ENCODE measurements at regions not wholly inside any gene's neighbourhood (a gene's known extent, or its start where the extent isn't known, plus 50 kb on each side); places are given as distances from the start of the nearest gene placed in this dataset.
"Not testable (repeated sequence)": the region's sequence is repeated elsewhere in the genome, so short reads cannot be mapped to it uniquely, and the experiment has no call there.

DNA sequence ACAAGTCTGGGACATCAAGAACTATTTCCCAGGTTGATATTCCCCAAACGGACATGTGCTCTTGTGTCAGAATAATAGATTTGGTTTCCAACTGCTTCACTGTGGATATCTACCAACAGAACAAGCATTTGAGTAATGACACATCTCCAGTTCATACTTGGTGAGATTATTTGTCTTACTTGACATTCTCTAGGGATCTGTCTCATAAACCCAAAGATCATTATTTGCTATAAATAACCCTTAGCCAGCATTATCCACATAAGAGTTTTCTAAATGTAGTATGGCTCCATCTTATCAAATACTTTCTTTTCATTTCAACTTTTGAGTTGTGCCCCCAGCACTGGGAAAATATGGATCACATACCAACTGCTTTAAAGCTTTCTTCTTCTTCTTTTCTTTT lies 1063.9 kb upstream of the CDH18 start:
- no peak for DNase-seq (ENCODE audit: low spot score)

DNA sequence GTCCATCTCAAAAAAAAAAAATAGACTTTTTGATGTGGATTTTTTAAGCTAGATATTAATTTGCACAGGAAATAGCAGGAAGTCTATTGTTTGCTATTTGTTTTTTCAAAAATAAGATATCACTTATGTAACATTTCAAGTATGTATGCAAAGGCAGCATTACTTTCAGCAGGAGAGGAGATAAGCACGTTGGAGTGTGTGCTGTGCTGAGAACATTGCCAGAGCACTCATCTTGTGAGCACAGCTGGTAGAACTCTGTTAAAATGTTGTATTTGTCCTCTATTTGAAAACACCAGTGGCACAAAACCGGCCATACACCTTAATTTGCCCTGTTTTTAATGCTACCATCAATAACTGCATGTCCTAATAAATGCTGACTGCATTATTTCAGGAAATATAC lies 1061.9 kb upstream of the CDH18 start:
- no peak for DNase-seq (ENCODE audit: low spot score)

DNA sequence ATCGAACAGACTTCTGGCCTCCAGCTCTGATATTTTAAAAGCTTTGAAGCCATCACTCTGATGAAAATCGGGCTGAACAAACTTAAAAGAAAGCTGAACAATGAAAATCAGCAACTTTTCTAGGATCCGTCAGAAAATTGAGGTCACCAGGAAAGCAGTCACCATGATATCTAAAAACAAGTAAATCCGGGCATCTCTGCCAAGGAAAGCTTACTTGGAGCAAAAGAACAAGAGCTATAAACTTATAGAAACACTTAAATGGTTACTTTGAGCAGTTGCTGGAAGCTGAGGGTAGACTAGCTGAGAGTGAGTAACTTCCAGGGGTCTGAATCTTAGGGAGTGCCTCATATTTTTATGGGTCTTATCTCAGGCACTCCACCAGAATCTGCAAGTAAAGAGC lies 1043.0 kb upstream of the CDH18 start:
- DNase-seq (ENCODE audit: low spot score) = no peak

DNA sequence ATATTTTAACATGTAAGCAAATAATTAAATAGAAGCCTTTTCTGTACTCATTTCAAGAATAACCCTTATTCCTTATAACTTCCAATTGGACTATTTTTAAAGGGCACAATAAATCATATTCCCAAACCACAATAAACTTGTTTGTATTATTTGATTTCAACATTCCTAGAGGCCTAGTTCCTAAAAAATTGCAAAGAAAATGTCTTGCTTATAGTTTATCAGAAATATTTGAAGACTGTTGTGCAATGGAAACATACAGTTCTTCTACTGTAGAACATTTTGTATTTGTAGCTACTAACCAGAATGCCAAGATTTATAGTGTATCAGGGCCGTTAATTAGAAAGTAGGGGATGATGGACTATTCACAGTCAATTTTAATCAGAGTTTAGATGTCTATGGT lies 1037.0 kb upstream of the CDH18 start:
- no peak for DNase-seq (ENCODE audit: low spot score)

DNA sequence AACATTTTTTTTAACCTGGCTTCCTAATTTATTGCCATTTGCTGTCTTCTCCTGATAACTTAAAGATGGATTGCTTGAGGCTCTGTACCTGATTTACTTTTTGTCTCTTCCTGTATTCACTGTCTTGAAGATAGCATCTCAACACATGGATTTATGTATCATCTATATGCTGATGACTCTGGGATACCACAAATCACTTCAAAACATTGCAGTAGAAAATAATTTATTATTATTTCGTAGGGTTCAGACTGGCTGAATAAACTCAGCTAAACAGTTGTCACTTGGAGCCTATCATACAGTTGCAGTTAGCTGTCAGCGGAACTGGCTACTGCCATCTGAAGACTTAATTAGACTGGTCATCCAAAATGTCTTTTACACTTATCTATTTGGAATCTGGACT lies 1025.2 kb upstream of the CDH18 start:
- DNase-seq (ENCODE audit: low spot score) = no peak

DNA sequence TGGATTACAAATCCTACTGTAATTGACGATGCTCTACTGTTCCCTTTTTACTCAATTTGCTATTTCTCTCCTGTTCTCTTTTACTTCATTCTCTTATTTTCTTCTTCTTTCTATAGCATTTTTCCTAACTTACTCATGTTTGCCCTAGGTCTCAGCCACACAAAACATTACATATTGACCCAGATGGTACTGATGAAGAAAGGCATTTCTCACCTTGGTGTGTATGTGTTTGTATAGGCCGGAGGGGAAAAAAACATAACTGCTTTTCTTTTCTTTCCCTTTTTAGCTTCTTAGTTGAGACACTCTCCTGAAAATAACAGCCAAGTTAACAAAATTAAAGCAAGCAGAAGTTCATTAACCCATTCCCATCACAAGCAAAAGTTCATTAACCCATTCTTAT lies 1019.8 kb upstream of the CDH18 start:
- DNase-seq (ENCODE audit: low spot score) = no peak

DNA sequence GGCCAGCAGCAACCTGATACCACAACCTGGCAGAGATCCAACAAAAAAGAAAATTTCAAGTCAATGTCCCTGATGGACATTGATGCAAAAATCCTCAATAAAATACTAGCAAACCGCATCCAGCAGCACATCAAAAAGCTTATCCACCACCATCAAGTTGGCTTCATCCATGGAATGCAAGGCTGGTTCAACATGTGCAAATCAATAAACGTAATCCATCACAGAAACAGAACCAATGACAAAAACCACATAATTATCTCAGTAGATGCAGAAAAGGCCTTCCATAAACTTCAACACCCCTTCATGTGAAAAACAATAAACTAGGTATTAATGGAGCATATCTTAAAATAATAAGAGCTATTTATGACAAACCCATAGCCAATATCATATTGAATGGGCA lies 1000.9 kb upstream of the CDH18 start:
- DNase-seq (ENCODE audit: low spot score) = not testable (repeated sequence)

DNA sequence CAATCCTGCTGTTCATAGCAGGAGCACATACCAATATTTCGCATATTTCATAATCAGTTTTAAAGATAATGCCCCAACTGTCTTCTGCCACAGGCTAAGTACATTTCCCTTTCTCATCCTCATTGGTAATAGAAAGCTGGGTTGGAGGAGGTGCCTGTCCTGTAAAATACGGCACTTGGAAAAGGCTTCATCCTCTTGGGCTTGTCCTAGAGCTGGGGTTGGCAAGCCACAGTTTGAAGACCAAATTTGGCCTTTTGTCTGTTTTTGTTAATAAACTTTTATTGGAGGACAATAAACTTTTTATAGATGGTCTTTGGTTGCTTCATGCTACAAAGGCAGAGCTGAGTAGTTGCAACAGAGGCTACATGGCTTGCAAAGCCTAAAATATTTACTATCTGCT lies 997.8 kb upstream of the CDH18 start:
- no peak for DNase-seq (ENCODE audit: low spot score)

DNA sequence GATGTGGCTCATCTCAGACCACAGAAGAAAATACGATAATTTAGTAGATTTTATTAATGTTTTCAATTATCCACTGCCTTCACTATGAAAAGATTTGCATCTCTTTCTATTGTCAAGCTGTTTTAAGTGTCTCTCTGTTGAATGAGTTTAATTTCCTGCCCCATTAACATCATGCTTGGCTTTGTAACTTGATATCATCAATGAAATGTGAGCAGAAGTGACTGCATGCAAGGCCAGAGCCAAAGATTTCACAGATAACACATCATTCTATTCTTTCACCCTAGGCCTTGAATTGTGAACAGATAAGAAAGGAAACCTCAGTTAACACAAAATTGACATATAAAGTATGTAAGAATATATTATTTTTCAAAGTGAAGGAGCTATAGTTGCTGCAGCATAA lies 986.4 kb upstream of the CDH18 start:
- no peak for DNase-seq (ENCODE audit: low spot score)

DNA sequence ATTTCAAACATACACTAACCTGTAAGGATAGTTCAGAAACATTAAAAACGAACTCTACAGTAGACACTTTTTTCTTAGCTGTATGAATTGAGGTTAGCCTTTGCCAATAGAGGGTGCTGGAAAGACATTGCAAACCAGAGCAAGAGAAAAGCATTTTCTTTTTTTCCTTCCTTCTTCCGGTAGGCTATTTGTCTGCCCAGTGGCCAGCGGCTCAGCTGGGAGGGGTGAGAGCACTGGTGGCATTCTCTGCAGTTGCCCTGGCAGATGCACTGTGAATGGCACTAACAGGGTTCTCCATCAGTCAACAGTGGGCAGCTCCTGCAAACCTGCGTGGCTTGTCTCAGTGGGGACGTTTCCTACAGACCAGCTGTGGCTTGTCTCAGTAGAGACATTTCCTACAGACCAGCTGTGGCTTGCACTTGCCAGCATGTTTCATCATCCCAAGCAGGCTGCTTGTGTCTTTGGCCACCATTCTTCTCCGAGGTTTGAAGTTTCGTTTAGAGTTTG lies 984.5 kb upstream of the CDH18 start:
- peak; percentile 11 for DNase-seq (ENCODE audit: low spot score)

DNA sequence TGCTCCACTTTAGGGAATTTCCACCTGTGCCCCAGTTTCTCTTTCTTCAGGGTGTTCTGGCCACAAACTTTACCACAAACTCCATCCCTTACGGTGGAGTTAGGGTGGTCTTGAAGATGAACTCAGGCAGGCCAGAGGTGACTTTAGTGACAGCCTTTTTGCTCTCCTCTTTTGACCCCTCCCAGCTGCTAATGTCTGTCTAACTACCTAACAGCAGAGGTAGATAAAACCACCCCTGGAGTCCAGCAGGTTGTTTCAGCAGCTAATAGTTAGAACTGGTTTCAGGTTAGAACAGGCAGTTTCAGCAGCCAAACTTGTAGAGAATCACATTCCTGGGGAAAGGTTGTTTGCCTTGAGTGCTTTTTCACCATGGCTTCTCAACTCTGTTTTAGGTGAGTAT lies 971.3 kb upstream of the CDH18 start:
- no peak for DNase-seq (ENCODE audit: low spot score)

DNA sequence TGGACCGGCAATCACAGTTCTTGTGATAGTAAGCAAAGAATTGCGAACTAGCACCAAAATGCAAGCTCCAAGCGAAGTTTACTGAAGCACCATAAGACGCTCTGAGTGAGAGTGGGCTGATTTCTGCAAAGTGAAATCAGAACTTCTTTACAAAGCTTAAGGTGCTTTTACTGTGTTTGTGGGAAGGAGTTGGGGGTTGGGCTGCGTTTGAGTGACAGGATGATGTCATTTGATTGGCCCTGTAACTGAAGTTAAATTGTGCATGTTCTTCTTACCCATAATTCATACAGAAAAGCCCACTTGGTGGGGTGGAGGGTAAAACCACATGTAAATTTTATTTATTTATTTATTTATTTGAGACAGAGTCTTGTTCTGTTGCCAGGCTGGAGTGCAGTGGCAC lies 970.6 kb upstream of the CDH18 start:
- no peak for DNase-seq (ENCODE audit: low spot score)

DNA sequence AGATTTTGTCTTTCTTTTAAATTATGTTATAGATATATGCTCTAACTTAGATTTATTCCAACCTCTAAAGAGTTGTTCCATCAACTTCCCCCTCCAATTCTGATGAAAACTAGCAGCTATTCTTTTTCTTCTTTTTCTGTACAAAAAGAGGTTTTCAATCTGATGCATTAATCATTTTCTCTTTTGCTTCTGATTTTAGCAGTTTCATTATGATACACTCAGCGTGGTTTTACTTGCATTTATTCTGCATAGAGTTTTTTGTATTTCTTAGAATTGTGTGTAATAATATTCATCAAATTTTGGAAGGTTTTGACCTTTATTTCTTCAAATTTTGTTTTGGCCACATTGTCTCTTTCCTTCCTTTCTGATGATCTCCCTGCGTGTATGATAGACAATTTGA lies 968.1 kb upstream of the CDH18 start:
- DNase-seq (ENCODE audit: low spot score) = no peak

DNA sequence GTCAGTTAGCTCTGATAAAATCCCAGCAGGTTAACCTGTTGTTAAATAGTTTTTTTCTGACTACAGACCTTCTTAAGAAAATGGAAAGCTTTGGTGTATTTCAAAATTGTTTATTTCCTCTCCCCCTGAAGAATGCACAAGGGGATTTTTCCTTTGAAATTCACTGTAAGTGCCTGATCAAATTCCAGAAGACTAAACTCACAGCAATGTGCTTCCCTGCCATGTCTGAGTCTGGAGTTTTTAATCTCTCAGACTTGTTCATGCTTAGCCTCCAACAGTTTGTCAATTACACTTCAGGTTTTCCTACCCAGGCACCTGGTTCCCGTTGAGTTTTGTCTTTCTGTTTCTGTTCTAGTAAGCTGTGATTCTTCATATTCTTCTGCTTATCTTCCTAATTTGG lies 961.6 kb upstream of the CDH18 start:
- DNase-seq (ENCODE audit: low spot score) = no peak

DNA sequence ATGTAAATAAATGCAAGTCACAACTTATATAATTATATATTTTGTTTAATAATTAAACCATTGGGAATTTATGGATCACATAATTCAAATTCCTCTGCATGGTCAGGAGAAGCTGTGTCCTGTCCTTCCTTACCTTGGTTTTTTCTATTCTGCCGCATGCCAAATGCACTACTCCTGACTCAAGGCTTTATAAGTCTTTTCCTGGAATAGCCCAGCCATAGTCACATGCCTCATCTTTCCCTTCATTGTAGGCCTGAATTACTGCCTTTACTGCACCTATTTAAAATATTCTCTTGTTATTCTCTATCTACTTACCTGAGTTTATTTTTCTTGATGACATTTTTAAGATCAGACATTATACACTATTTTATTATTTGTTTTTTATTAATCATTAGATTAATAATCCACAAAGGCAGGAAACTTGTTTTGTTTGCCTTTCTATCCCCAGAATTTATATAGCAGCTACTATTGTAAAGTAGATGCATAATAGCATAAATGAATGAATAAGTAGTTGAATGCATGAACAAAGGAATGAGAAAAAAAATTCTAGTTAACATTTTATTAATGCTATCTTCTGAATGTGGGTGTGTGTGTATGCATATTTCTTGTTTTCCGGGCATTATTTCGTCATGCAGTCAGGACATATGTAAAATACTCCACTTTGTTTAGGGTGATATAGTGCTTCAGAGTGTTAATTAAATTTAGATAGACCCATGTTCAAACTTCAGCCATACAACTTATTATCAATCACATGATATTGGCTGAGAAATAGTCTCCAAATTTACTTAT lies 955.4 kb upstream of the CDH18 start:
- not testable (repeated sequence) for DNase-seq (ENCODE audit: low spot score)

DNA sequence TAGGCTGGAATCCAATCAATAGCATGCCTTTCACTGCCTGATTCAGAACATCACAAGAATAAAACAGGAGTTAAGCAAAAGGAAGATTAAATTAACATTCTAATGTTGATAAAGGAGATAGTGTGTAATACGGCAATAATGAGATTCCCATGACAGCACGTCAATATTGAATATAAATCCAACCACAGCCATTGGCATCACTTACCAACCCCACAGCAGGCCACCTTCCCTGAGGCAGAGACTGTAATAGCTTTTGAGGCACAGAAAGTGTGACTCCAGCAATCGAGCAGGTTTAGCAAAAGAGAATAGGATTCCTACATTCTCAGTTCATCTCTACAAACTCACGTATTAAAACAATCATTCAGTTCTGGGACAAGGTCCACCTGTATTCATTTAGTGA lies 954.6 kb upstream of the CDH18 start:
- DNase-seq (ENCODE audit: low spot score) = not testable (repeated sequence)

DNA sequence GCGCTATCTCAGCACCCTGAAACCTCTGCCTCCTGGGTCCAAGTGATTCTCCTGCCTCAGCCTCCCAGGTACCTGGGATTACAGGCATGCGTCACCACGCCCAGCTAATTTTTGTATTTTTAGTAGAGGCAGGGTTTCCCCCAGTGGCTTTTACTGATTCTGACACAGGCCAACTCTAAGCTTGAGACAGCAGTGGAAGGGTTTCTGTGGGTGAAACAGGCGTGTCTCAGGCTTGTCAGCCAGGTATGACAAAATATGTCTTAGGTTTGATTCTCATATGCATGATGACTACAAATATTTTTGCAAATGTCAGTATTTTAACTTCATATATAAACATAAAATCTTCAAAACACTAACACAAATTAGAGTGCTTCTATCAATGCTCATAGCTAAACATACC lies 952.8 kb upstream of the CDH18 start:
- not testable (repeated sequence) for DNase-seq (ENCODE audit: low spot score)

DNA sequence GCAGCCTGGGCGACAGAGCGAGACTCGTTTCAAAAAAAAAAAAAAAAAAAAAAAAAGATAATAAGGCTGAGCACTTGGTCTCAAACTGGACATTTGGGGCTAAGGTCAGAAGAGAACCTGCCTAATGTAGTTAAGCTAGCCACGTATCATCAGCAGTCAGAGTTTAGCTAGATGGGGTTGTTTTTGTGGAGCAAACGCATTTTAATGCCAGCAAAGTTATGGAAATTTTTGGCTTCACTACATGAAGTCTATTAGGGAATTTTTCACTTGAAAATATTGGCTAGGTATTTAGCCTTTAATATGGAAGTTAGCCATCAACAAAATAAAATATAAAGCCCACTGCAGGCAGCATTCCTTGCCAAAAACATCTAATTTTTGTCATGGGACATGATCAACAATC lies 902.9 kb upstream of the CDH18 start:
- not testable (repeated sequence) for DNase-seq (ENCODE audit: low spot score)

DNA sequence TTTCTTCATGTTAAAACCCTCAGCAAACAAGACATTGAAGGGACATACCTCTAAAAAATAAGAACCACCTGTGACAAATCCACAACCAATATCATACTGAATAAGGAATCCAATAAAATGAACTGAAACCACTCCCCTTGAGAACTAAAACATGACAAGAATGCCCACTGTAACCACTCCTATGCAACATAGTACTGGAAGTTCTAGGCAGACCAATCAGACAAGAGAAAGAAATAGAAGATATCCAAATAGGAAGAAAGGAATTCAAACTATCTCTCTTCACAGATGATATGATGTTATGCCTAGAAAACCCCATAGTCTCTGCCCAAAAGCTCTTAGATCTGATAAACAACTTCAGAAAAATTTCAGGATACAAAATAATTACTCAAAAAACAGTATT lies 887.7 kb upstream of the CDH18 start:
- DNase-seq (ENCODE audit: low spot score) = not testable (repeated sequence)

DNA sequence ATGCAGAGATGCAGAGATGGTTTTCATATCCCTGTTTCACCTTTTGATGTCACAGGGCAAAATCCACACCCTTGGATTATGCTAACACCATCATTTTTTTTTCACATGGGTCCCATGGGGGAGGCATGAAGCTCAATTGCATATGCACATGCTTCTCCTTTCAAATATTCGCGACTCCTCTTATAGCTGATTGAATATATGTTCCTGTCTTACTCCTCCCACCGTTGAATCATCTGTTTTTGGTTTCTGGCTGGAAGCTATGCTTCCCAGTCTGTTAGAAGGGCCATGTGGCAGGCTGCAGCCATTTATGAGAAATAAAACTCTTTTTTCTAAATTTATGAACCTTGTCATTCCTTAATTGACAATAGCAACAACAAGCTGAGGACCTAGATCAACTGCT lies 877.9 kb upstream of the CDH18 start:
- not testable (repeated sequence) for DNase-seq (ENCODE audit: low spot score)

DNA sequence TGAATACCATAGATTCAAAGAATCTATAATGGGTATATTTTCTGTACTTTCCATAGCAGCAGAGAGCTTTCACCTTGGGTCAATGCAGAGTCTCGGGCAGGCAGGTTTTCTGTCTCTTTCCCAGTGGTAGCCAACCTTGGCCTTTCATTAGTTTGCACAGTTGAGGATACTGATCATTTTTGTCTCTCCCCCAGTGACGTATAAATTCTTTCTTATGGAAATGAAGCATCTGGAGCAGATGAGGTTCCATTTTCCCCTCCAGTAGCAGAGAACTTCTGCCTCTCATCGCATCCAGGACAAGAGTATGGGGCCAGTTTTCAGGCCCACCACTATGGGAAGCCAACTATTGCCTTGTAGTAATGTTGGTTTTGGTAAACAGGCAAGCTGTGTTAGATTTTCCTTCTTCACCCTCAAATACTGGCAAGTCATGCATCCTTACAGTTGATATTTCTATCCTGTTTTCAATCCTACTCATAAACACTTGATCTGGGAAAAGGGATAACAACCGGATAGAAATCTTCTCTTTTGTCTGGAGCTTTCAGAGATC lies 845.2 kb upstream of the CDH18 start:
- no peak for DNase-seq (ENCODE audit: low spot score)

DNA sequence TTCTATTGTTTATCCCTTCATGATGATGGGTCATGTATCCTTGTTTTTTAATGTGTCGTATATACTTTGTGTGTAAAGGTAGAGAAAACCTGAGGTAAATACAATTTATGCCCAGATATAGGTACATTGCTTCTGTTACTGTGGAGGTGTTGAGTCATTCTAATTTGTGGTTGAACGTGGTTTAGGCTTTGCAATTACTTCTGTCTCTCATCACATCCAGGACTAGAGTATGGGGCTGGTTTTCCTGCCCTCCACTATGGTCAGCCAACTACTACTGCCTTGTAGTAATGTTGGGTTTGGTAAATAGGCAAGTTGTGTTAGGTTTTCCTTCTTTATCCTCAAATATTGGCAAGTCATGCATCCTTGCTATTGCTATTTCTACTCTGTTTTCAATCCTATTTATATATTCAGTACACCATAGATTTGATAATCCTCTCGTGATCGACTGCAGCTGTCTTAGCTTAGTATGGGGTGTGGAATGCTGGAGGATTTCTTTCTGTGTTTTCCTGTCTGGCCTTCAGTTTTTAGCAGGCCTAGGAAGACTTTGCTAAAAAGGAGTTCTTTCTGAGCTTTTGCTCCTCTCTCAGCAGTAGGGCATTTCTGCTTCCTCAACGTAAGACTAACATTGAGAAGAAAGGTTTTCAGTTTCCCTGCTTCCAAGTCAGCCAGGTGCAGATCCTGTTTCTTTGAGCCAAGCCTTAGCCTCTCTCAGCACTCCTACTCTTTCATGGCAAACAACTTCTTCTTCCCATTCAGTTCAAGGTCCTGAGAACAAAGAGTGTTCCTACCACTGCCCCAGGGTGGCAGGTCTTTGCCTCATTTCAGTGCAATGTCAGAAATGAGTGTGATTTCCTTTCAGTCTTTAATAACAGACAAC lies 844.4 kb upstream of the CDH18 start:
- no peak for DNase-seq (ENCODE audit: low spot score)

DNA sequence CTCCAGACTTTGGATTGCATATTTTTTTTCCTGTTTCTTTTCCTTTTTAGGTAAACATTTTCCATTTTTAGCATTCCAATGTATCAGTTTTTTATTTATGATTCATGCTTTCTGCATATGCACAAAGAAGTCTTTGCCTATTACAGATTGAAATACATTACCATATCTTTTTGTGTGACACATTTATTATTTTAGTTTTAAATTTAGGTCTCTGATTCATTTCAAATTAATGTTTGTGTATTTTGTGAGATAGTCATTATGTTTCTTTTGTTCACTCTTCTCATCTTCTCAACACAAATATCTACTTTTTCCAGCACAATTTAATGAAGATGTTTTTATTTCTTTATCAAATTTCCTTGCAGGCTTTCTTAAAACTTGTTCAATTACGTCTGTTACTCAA lies 838.0 kb upstream of the CDH18 start:
- DNase-seq (ENCODE audit: low spot score) = not testable (repeated sequence)
